NCI-H2029 treated with DMSO at 0.1 percent for 48 hours (cell line): ENCODE measurements at regions not wholly inside any gene's neighbourhood (a gene's known extent, or its start where the extent isn't known, plus 50 kb on each side); places are given as distances from the start of the nearest gene placed in this dataset.
"Not testable (repeated sequence)": the region's sequence is repeated elsewhere in the genome, so short reads cannot be mapped to it uniquely, and the experiment has no call there.

Experiments used
- DNase-seq: peaks from one replicate; lab custom pipeline; 2025; lab: John Stamatoyannopoulos, UW

GRCh38 chr21:35204125-35204524 is 155.0 kb upstream of the RUNX1 start:
- no peak for DNase-seq

- no peak for DNase-seq
Measured at GRCh38 chr21:35203093-35203977, 154.2 kb upstream of the RUNX1 start.

- no peak for DNase-seq
Measured at GRCh38 chr21:35202431-35202830, 153.3 kb upstream of the RUNX1 start.

GRCh38 chr21:35201799-35202198 is 152.7 kb upstream of the RUNX1 start:
- no peak for DNase-seq

GRCh38 chr21:35201288-35201687 is 152.2 kb upstream of the RUNX1 start:
- no peak for DNase-seq

GRCh38 chr21:35199733-35200015 is 150.6 kb upstream of the RUNX1 start:
- no peak for DNase-seq

GRCh38 chr21:35198982-35199732 is 150.1 kb upstream of the RUNX1 start:
- no peak for DNase-seq

GRCh38 chr21:35198565-35198964 is 149.5 kb upstream of the RUNX1 start:
- no peak for DNase-seq

GRCh38 chr21:35197992-35198431 is 148.9 kb upstream of the RUNX1 start:
- DNase-seq = no peak

- no peak for DNase-seq
Measured at GRCh38 chr21:35197191-35197590, 148.1 kb upstream of the RUNX1 start.

- no peak for DNase-seq
Measured at GRCh38 chr21:35196128-35196527, 147.0 kb upstream of the RUNX1 start.

GRCh38 chr21:35195232-35195631 is 146.1 kb upstream of the RUNX1 start:
- DNase-seq = no peak

- no peak for DNase-seq
Measured at GRCh38 chr21:35191754-35192153, 142.7 kb upstream of the RUNX1 start.

- DNase-seq = no peak
Measured at GRCh38 chr21:35191128-35191527, 142.0 kb upstream of the RUNX1 start.

- DNase-seq = no peak
Measured at GRCh38 chr21:35190201-35190701, 141.1 kb upstream of the RUNX1 start.

- DNase-seq = no peak
Measured at GRCh38 chr21:35189077-35189863, 140.2 kb upstream of the RUNX1 start.

- DNase-seq = not testable (repeated sequence)
Measured at GRCh38 chr21:35183389-35183788, 134.3 kb upstream of the RUNX1 start.

- no peak for DNase-seq
Measured at GRCh38 chr21:35179990-35180540, 131.0 kb upstream of the RUNX1 start.

- no peak for DNase-seq
Measured at GRCh38 chr21:35178827-35179226, 129.7 kb upstream of the RUNX1 start.

- DNase-seq = no peak
Measured at GRCh38 chr21:35178098-35178497, 129.0 kb upstream of the RUNX1 start.

GRCh38 chr21:35172231-35172630 is 123.1 kb upstream of the RUNX1 start:
- DNase-seq = no peak

- no peak for DNase-seq
Measured at GRCh38 chr21:35171385-35171784, 122.3 kb upstream of the RUNX1 start.
